ENCODE measurements at regions not wholly inside any gene's neighbourhood (a gene's known extent, or its start where the extent isn't known, plus 50 kb on each side); places are given as distances from the start of the nearest gene placed in this dataset.
A peak's percentile ranks its signal among the peaks of the same experiment; 100 is the strongest.

GRCh38 chr9:12538842-12539579, 154.2 kb upstream of the TYRP1 start:
- TF ChIP-seq CTCF (IDR thresholded peaks at IDR 0.05), result no peak
- peak in 1 of 3 donors; percentile 52 for TF ChIP-seq POLR2A (IDR thresholded peaks at IDR 0.05)

All from body of pancreas (tissue), 4 donors.